Astrocyte of the spinal cord (primary cell): ENCODE measurements at regions not wholly inside any gene's neighbourhood (a gene's known extent, or its start where the extent isn't known, plus 50 kb on each side); places are given as distances from the start of the nearest gene placed in this dataset.

ENCODE experiments used
- DNase-seq: peaks from one replicate; pipeline ENCODE4 v3.0.0; 2011; ENCODE audit warnings: low read depth, low spot score
- H3K4me3 ChIP-seq: 2 replicates; pipeline ENCODE4 v1.5.1; 2011; ENCODE audit warnings: low read depth, mild to moderate bottlenecking, low read length, moderate library complexity
- CTCF ChIP-seq: IDR thresholded peaks from 2 replicates; pipeline ENCODE4 v1.5.1; 2012; ENCODE audit warnings: low read depth, mild to moderate bottlenecking, low read length, inconsistent platforms
- in situ Hi-C: cut with HindIII; loops from 2 replicates; pipeline ENCODE4 v1.10.0; 2017; ENCODE audit warnings: low sequenced_read_pairs

GRCh38 chr17:77613218-77613617 lies 345.3 kb upstream of the TNRC6C start:
- in situ Hi-C loops = no loop called here
- TF ChIP-seq CTCF = no peak
- no peak overlapping the region for H3K4me3 ChIP-seq
- DNase-seq = no peak

- H3K4me3 ChIP-seq = no peak overlapping the region
- no peak for TF ChIP-seq CTCF
- in situ Hi-C loops = no loop called here
Measured at GRCh38 chr17:77613627-77614026, 344.9 kb upstream of the TNRC6C start.

DNA sequence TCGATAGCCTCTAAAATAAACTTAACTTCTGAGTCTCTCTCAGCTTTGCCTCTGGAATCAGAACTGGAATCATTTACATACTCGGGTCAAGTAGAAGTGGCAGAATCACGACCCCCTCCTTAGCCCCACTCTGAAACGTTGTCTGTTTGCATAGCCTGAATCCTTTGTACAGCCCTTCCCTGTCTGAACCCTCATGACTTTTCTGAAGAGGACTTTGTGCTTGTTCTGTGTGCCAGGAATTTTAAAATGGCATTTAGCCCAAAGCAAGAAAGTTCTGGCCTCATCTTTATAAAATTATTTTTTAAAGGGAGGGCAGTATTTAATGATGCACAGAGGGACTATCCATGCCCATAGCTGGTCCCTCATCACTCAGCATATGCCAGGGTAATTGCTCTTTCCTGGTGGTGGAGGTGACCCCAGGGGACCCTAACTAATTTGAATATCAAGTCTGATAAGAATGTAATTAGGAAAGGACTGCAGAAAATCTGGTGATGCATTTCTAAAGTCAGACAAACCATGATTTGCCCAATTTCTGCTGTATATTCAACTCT lies 342.7 kb upstream of the TNRC6C start:
- DNase-seq = no peak
- TF ChIP-seq CTCF = no peak
- in situ Hi-C loops = no loop called here
- H3K4me3 ChIP-seq = no peak overlapping the region

More at GRCh38 chr17:77613627-77614026, 344.9 kb upstream of the TNRC6C start:
- no peak for DNase-seq

- H3K4me3 ChIP-seq = no peak overlapping the region
- in situ Hi-C loops = no loop called here
- no peak for DNase-seq
- TF ChIP-seq CTCF = no peak
Measured at GRCh38 chr17:77616254-77616731, 342.2 kb upstream of the TNRC6C start.

- TF ChIP-seq CTCF = no peak
- no peak overlapping the region for H3K4me3 ChIP-seq
- no peak for DNase-seq
- in situ Hi-C loops = no loop called here
Measured at GRCh38 chr17:77617516-77617915, 341.0 kb upstream of the TNRC6C start.

DNA sequence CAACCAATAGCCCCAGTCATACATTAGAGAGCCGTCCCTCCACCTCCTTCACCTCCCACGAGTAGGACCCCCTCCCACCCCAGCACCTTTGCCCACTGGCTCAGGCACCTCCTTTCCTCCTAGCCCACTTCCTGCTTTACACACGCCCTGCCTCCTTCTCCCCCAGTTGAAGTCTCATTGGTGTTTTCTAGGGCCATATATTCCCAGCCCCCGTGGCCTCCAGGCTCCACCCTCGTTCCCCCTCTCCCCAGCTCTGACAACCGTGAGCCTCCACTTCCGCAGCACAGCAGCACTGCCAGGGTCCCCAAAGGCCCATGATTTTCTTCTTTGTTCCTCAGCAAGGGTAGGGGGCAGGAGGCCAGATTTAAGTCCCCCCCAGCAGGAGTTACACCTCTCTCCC lies 340.3 kb upstream of the TNRC6C start:
- no peak overlapping the region for H3K4me3 ChIP-seq
- DNase-seq = no peak
- in situ Hi-C loops = no loop called here
- TF ChIP-seq CTCF = no peak
